COR-L47 (cell line): ENCODE measurements at regions not wholly inside any gene's neighbourhood (a gene's known extent, or its start where the extent isn't known, plus 50 kb on each side); places are given as distances from the start of the nearest gene placed in this dataset.

ENCODE experiments used
- DNase-seq: peaks from one replicate; lab custom pipeline; 2025; lab: John Stamatoyannopoulos, UW

DNA sequence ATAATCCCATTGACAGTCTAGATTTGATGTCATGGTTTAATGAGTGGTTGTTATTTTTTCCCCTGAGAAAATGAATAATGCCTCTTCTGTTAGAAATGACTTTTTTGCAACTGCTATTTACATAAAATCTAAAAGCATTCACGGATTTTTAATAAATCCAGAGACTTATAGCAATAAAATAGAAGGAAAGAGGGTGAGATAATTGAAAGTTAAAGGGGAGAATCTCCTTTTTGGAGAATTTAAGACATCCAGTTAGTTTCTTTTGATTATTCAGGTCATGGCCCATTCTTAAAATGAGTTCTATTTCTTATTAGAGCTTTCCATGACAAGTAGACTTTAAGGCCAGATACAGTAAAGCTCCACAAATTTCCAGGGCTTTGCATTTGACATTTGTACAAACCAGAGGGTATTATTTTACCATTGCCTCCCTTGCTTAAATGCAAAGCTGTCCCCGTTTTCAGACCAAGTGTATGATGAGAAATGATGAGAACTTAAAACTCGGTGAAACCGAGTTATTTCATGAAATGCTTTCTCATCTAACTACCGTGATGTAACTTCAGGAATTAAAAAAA is 789.0 kb upstream of the SOX9 start:
- no peak for DNase-seq

- DNase-seq = no peak
These were observed 786.6 kb upstream of the SOX9 start for GRCh38 chr17:71334048-71334751.

- no peak for DNase-seq
These were observed 785.6 kb upstream of the SOX9 start for GRCh38 chr17:71335212-71335611.

DNA sequence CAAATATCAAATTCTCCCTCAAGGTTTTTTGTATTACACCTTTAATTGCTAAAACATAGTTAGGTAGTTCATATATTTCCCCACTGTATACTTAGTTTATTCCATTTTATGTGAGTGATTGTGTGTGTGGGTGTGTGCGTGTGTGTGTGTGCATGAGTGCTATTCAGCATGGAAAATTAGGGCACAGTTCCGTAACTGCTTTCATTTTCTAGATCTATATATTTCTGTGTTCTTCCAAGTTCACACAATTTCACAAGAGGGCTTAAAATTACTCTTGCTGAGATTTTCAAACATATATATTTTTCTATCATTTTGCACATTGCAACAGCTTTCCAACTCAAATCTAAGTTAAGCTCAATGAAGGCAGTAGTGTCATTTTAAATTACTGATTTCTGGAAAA is 782.9 kb upstream of the SOX9 start:
- DNase-seq = no peak

DNA sequence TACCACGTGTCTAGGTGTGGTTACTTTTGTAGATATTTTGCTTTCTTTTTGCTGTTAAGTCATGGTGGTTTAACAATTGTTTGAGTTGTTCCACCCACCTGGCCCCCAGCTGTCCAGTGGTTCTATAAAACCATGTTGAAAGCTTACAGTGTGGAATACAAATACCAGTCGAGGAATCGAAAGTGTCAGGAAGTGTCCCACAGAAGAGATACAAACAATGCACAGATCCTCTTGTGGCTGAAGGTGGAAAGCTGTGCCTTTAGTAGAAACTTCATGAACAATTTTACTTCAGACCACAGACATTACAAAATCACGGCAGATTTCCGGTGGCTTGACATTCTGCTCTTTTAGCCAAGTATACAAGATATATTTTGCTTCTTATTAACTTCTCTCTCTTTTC is 782.4 kb upstream of the SOX9 start:
- DNase-seq = no peak

DNA sequence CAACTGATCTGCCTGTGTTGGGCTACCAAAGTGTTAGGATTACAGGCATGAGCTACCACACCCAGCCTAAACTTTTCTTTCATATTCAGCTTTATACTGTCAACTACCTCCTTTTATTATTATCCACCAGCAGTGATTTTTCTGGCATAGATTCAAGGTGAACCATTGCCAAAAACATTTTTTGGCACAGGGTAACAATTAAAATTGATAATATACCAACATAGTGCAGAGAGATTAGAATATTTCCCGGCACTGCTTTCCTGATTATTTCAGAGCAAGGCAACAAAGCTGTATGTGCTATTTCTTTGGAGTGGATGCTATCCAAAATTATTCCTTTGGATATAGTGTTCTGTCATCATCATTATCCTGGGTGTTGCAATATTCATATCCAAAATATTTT is 781.6 kb upstream of the SOX9 start:
- DNase-seq = peak; percentile 39

DNA sequence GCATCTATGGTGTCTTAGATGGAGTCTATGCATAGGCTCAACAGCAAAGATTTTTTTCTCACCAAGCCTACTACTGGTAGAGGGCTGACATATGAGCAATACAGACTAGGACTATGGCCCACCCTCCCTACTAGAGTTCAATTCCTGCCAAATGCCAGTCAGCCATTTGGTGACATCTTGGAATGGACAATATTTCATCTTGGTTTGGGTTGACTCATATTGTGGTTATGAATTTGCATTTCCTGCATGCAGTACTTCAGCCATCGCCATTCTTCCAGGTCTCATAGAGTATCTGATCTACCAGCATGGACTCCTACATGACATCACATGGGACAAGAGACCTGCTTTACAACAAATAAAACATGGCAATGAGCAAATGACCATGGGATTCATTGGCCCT is 778.1 kb upstream of the SOX9 start:
- DNase-seq = no peak

DNA sequence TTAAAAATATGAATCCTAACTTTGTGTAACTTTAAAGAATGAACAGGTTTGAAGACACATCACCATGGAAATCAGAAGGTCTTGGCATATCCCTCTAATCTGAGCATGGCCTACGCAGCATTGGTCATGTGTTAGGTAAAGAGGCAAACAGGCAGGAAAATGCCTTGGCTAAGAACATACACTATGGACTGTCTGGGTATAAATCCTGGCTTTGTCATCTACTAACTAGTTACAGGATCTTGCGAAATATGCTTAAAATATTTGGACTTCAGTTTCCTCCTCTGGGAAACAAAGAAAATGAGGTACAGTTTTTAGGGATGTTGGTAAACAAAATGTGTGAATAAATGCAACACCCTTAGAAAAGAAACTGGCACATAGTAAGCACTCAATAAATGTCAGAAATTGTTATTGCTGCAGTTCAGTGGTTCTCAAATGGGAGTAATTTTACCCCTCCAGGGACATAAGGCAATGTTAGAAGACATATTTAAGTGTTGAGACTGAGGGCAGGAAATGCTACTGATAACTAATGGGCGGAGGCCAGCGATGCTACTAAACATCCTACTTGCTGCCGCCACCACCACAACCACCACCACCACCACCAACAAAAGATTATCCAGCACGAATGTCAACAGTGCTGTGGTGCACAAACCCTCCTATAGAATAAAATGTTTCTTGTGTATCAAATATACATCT is 770.8 kb upstream of the SOX9 start:
- no peak for DNase-seq

DNA sequence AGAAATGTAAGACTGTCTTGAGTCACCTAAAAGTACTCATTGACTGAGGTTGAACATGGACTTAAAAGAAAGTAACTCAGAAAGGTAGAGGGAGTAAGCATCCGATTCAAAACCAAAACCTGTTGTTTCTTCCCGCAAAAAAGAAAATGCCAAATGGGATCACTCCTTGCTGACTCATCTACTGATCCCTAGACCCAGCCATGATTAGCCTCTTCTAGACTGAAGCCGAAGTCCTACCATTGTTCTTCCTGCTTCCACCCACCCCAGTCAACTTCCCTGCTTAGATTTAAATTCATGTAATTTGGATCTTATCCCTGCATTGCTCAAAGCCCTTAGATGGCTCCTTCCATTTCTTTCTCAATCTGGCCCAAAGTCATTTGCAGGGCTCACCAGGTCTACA is 760.5 kb upstream of the SOX9 start:
- DNase-seq = no peak

GRCh38 chr17:71361656-71362450 is 759.0 kb upstream of the SOX9 start:
- DNase-seq = no peak

DNA sequence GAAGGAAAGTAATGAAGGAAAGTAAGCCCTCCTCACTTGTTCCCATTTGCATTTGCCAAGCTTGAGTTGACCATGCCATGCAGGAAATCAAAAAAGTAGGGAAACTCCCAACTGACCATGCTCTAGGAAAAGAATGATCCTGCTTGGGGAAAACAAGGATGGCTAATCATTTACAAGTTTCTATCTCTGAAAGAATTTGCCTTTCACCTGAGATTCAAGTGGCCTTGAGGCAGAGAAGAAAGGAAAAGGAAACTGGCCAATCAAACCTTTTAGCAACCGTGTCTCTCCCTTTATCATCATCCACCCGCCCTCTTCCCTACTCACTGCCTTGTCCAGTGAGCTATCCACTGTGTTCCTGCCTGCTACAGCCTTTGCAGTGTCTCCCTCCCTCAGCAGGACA is 757.2 kb upstream of the SOX9 start:
- DNase-seq = no peak

DNA sequence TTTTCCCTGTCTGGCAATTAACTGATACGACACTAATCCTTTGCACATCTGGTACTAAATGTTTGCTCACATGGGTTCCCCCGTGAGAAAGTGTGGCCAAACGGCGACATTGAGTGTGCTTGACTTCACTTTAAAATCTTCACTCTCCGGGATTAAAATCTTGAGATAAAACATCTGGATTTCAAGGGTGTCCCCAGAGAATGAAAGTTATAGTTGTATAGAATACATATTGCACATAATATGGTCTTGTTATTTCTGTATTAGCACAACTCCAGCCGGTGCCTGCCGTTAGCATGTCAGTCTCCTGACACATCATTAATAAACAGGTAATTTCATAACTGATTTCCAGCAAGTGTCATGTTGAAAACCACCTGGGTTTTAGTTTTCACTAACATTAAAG is 749.0 kb upstream of the SOX9 start:
- DNase-seq = no peak

GRCh38 chr17:71375948-71376347 is 744.9 kb upstream of the SOX9 start:
- DNase-seq = no peak

DNA sequence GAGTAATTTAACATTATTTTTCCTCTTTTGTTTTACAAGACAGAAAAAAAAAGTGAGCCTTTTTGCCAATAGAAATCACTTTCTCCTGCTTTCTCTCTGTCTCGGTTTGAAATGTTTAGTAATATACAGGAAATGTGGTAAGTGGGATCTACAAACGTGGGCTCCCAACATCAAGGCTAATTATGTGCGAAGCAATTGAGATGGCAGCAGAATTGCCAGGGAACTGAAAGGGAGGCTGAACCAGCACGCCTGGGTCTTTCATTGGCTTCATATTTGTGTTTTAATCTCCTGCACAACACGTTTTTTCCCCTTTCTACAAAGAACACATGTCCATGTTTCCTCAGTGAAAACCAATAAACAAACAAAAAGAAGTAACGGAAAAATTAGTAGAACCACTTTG is 743.9 kb upstream of the SOX9 start:
- no peak for DNase-seq

GRCh38 chr17:71378036-71378435 is 742.8 kb upstream of the SOX9 start:
- DNase-seq = no peak

DNA sequence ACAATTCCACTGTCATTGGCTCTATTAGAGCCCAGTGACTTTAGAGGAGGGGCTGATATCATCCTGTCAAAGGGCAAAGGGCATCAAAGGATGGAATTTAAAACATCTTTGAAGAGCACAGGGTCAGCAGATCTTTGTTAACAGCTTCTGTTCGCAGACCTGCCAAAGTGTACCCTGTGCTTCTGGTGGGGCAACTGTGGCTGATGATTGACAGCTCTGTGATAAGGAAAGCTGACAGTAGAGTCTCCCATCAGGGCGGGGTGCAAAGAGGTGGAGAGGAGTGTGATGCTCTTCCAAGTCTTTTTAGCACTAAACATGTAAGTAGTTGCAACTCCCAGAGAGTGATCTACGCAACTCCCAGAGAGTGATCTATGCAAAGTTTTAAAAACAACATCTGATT is 742.1 kb upstream of the SOX9 start:
- DNase-seq = no peak

GRCh38 chr17:71379512-71379911 is 741.3 kb upstream of the SOX9 start:
- no peak for DNase-seq

DNA sequence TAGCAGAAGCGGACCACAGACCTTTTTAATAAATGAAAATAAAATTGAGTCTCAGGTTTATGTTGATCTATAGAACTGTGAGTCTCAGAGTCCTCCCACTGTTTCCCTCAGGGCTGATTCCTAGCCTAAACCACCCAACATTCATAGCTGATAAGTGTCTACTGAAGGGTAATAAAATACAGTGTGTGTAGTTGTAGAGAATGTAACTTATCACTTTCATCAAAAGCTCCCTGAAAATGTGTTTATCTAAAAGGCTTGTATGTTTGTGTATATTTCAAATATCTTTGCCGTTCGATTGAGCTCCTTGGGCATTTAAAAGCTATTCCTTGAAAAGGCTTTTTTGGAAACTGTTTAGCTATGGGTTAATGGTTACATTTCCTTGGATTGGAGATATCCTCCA is 740.3 kb upstream of the SOX9 start:
- DNase-seq = no peak

- no peak for DNase-seq
These were observed 739.9 kb upstream of the SOX9 start for GRCh38 chr17:71380936-71381335.

DNA sequence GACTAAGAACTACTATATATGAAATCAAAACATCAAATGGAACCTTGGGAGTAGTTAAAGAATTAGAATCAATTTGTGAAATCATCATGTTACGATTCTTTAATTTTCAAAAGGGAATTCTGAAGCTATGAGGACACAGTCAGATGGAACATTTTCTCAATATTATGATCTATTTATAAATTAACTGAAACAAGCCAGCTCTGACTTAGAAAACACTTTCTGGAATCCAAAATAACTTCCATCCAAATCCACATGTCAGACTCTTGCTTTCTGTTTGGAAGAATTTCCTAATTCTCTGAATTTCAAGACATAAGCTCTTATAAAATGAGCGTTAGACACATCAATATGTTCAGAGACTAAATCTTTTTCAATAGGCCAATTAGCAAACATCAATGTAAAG is 737.7 kb upstream of the SOX9 start:
- DNase-seq = no peak

GRCh38 chr17:71387456-71387855 is 733.4 kb upstream of the SOX9 start:
- DNase-seq = no peak

- DNase-seq = no peak
These were observed 727.9 kb upstream of the SOX9 start for GRCh38 chr17:71392715-71393567.
